AG10803 (cell line): ENCODE measurements at regions not wholly inside any gene's neighbourhood (a gene's known extent, or its start where the extent isn't known, plus 50 kb on each side); places are given as distances from the start of the nearest gene placed in this dataset.

ENCODE experiments used
- DNase-seq: peaks from one replicate; pipeline ENCODE4 v3.0.0; 2010; ENCODE audit warnings: low read depth
- H3K4me3 ChIP-seq: 2 replicates; pipeline ENCODE4 v1.5.1; 2011; ENCODE audit warnings: mild to moderate bottlenecking, low read length, control low read depth
- CTCF ChIP-seq: conservative IDR thresholded peaks from 2 replicates; pipeline ENCODE4 v1.5.1; 2011; ENCODE audit warnings: mild to moderate bottlenecking, low read length, control low read depth, inconsistent platforms

- H3K4me3 ChIP-seq = no peak overlapping the region
- DNase-seq = no peak
- no peak for TF ChIP-seq CTCF
Measured at GRCh38 chr18:53657257-53657656, 567.2 kb downstream of the MBD2 start.

- no peak for DNase-seq
- no peak overlapping the region for H3K4me3 ChIP-seq
- TF ChIP-seq CTCF = no peak
Measured at GRCh38 chr18:53649621-53650020, 574.8 kb downstream of the MBD2 start.

GRCh38 chr18:53644799-53645471 is 579.5 kb downstream of the MBD2 start:
- no peak for DNase-seq
- H3K4me3 ChIP-seq = no peak overlapping the region
- TF ChIP-seq CTCF = no peak

GRCh38 chr18:53639687-53640086 is 584.8 kb downstream of the MBD2 start:
- no peak for DNase-seq
- H3K4me3 ChIP-seq = no peak overlapping the region
- no peak for TF ChIP-seq CTCF

- no peak for TF ChIP-seq CTCF
- H3K4me3 ChIP-seq = no peak overlapping the region
- no peak for DNase-seq
Measured at GRCh38 chr18:53629337-53629736, 595.1 kb downstream of the MBD2 start.

- no peak overlapping the region for H3K4me3 ChIP-seq
- DNase-seq = no peak
- no peak for TF ChIP-seq CTCF
Measured at GRCh38 chr18:53625997-53626599, 598.4 kb downstream of the MBD2 start.

- TF ChIP-seq CTCF = no peak
- no peak overlapping the region for H3K4me3 ChIP-seq
- DNase-seq = no peak
Measured at GRCh38 chr18:53610957-53611356, 613.5 kb downstream of the MBD2 start.
